Keratinocyte (primary cell): ENCODE measurements at regions not wholly inside any gene's neighbourhood (a gene's known extent, or its start where the extent isn't known, plus 50 kb on each side); places are given as distances from the start of the nearest gene placed in this dataset.

ENCODE experiments used
- DNase-seq: peaks from one replicate; pipeline ENCODE4 v3.0.0-alpha.2; 2011; ENCODE audit warnings: low read depth, missing footprints, low spot score
- FAIRE-seq: peaks from 2 replicates; lab custom pipeline; 2011; peaks lifted over from hg19 to GRCh38; lab: Jason Lieb, UNC
- H2AFZ ChIP-seq: 2 replicates; pipeline ENCODE4 v1.6.0; 2012; ENCODE audit warnings: low read length, control low read depth, inconsistent platforms; ENCODE audit not compliant: control insufficient read depth
- H3K27ac ChIP-seq: 2 replicates; pipeline ENCODE4 v1.5.1; 2011; ENCODE audit warnings: low read length; ENCODE audit not compliant: control insufficient read depth, insufficient read depth
- H3K27me3 ChIP-seq: 3 replicates; pipeline ENCODE4 v1.6.0; 2011; ENCODE audit warnings: low read length; ENCODE audit not compliant: control insufficient read depth, insufficient read depth; ENCODE audit errors: extremely low read depth
- H3K36me3 ChIP-seq, 2 experiments: 2 replicates in 1 of 2; 3 replicates in 1 of 2; pipeline ENCODE4 v1.5.1; 2011; ENCODE audit warnings: low read length in 2 of 2, mild to moderate bottlenecking in 1 of 2; ENCODE audit not compliant: control insufficient read depth in 2 of 2, insufficient read depth in 2 of 2; ENCODE audit errors: extremely low read depth in 1 of 2
- H3K4me1 ChIP-seq: 3 replicates; pipeline ENCODE4 v1.5.1; 2011; ENCODE audit warnings: low read length; ENCODE audit not compliant: control insufficient read depth, insufficient read depth; ENCODE audit errors: extremely low read depth
- H3K4me2 ChIP-seq: 3 replicates; pipeline ENCODE4 v1.6.0; 2011; ENCODE audit warnings: low read depth, low read length; ENCODE audit not compliant: control insufficient read depth, insufficient read depth; ENCODE audit errors: extremely low read depth
- H3K4me3 ChIP-seq, 3 experiments: fragments of 200-600 bp in 1 of 3; sonication (generic) in 1 of 3; 2 replicates in 2 of 3; 3 replicates in 1 of 3; pipeline ENCODE4 v1.5.1; 2011 to 2016; ENCODE audit warnings: low read length in 3 of 3, mild to moderate bottlenecking in 3 of 3, control low read depth in 2 of 3, inconsistent platforms in 1 of 3, low read depth in 1 of 3, mixed read lengths in 1 of 3, mixed run types in 1 of 3, moderate library complexity in 1 of 3; ENCODE audit not compliant: control insufficient read depth in 2 of 3, insufficient read depth in 2 of 3; ENCODE audit errors: extremely low read depth in 1 of 3
- H3K79me2 ChIP-seq: 2 replicates; pipeline ENCODE4 v1.6.0; 2012; ENCODE audit warnings: low read length; ENCODE audit not compliant: control insufficient read depth, insufficient read depth
- H3K9ac ChIP-seq: 3 replicates; pipeline ENCODE4 v1.6.0; 2011; ENCODE audit warnings: low read length; ENCODE audit not compliant: control insufficient read depth, insufficient read depth; ENCODE audit errors: extremely low read depth
- H3K9me1 ChIP-seq: 3 replicates; pipeline ENCODE4 v1.6.0; 2011; ENCODE audit warnings: low read length; ENCODE audit not compliant: control insufficient read depth, insufficient read depth; ENCODE audit errors: extremely low read depth
- H3K9me3 ChIP-seq: 2 replicates; pipeline ENCODE4 v1.5.1; 2012; ENCODE audit warnings: low read depth, low read length; ENCODE audit not compliant: control insufficient read depth
- H4K20me1 ChIP-seq: 3 replicates; pipeline ENCODE4 v1.6.0; 2011; ENCODE audit warnings: low read length; ENCODE audit not compliant: control insufficient read depth, insufficient read depth; ENCODE audit errors: extremely low read depth
- CTCF ChIP-seq, 3 experiments: IDR thresholded peaks in 1 of 3; conservative IDR thresholded peaks in 1 of 3; optimal IDR thresholded peaks in 1 of 3; 2 replicates in 2 of 3; 3 replicates in 1 of 3; pipeline versions ENCODE3 to v1.5.1; 2011; ENCODE audit warnings: low read length in 3 of 3, mild to moderate bottlenecking in 3 of 3, moderate library complexity in 2 of 3, control low read depth in 1 of 3, inconsistent platforms in 1 of 3; ENCODE audit not compliant: insufficient read depth in 2 of 3; ENCODE audit errors: extremely low read depth in 1 of 3
- EZH2 ChIP-seq: IDR thresholded peaks from one replicate; pipeline ENCODE4 v1.6.1; 2012; ENCODE audit warnings: inconsistent platforms, mild to moderate bottlenecking, low read length, moderate library complexity
- dilution Hi-C: fragments of 300-500 bp; cut with MboI; formaldehyde crosslinking; loops from one replicate; pipeline ENCODE4 v1.7.0; 2020; ENCODE audit warnings: low sequenced_read_pairs; ENCODE audit not compliant: extremely low pct_ligation_motif_present

- no peak overlapping the region for H2AFZ ChIP-seq
- no peaks in the 10 kb centered on the region for H3K9me1 ChIP-seq
- no peak for FAIRE-seq
- H3K36me3 ChIP-seq: no peaks in the 10 kb centered on the region
- H3K79me2 ChIP-seq: no peaks in the 10 kb centered on the region
- H3K9me3 ChIP-seq: no peaks in the 10 kb centered on the region
- no peaks in the 10 kb centered on the region for H4K20me1 ChIP-seq
- DNase-seq: no peak
- dilution Hi-C loops: no loop called here
- no peak overlapping the region for H3K4me2 ChIP-seq
- no peak overlapping the region for H3K9ac ChIP-seq
- no peak overlapping the region for H3K27ac ChIP-seq
- TF ChIP-seq EZH2: no peak
- no peak for TF ChIP-seq CTCF (optimal IDR thresholded peaks at IDR 0.05 in 1 of 3, IDR thresholded peaks at IDR 0.05 in 1 of 3, conservative IDR thresholded peaks at IDR 0.05 in 1 of 3; ENCODE audit: extremely low read depth in 1 of 3, insufficient read depth in 2 of 3, low read length in 3 of 3)
- H3K4me3 ChIP-seq: no peak overlapping the region
- peaks cover 16% of the 10 kb centered on the region for H3K4me1 ChIP-seq
- peaks cover 3% of the 10 kb centered on the region for H3K27me3 ChIP-seq
Observed at GRCh38 chr2:238665919-238666318, 182.0 kb upstream of the TWIST2 start.

GRCh38 chr2:238666543-238666942 lies 181.3 kb upstream of the TWIST2 start:
- DNase-seq (no peak), FAIRE-seq (no peak)
- H3K36me3 ChIP-seq: no peaks in the 10 kb centered on the region
- no peaks in the 10 kb centered on the region for H3K79me2 ChIP-seq
- H3K4me3 ChIP-seq: no peak overlapping the region
- H3K27ac ChIP-seq: no peak overlapping the region
- no peak overlapping the region for H3K4me2 ChIP-seq
- TF ChIP-seq CTCF (optimal IDR thresholded peaks at IDR 0.05 in 1 of 3, IDR thresholded peaks at IDR 0.05 in 1 of 3, conservative IDR thresholded peaks at IDR 0.05 in 1 of 3; ENCODE audit: extremely low read depth in 1 of 3, insufficient read depth in 2 of 3, low read length in 3 of 3) (no peak), EZH2 (no peak)
- dilution Hi-C loops: no loop called here
- no peaks in the 10 kb centered on the region for H3K9me3 ChIP-seq
- peaks cover 3% of the 10 kb centered on the region for H3K27me3 ChIP-seq
- peaks cover 16% of the 10 kb centered on the region for H3K4me1 ChIP-seq
- no peak overlapping the region for H2AFZ ChIP-seq
- no peak overlapping the region for H3K9ac ChIP-seq
- no peaks in the 10 kb centered on the region for H3K9me1 ChIP-seq
- no peaks in the 10 kb centered on the region for H4K20me1 ChIP-seq
